ENCODE measurements at regions not wholly inside any gene's neighbourhood (a gene's known extent, or its start where the extent isn't known, plus 50 kb on each side); places are given as distances from the start of the nearest gene placed in this dataset.

DNA sequence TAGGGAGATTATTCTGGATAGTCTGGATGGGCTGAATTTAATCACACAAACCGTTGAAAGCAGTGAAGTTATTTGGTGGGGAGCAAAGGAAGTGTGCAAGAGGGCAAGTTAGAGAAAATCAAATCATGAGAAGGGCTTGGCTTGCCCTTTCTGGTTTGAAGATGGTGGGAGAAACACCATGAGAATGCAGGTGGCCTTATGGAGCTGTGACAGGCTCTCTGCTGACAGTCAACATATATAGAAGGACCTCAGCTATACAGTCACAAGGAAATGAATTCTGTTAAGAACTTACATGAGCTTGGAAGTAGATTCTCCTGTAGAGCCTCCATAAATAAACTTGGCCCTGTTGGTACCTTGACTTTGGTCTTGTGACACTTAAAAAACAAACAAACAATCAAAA lies 72.3 kb downstream of the GMNC start:
- FAIRE-seq (no peak), DNase-seq (ENCODE audit: insufficient read length, low spot score) (no peak)
- no peak for TF ChIP-seq POLR2A (IDR thresholded peaks at IDR 0.05; ENCODE audit: low read depth, low read length)

- FAIRE-seq (no peak), DNase-seq (ENCODE audit: insufficient read length, low spot score) (no peak)
- TF ChIP-seq POLR2A (IDR thresholded peaks at IDR 0.05; ENCODE audit: low read depth, low read length), result no peak
These were observed 75.6 kb downstream of the GMNC start for GRCh38 chr3:190786898-190787297.

DNA sequence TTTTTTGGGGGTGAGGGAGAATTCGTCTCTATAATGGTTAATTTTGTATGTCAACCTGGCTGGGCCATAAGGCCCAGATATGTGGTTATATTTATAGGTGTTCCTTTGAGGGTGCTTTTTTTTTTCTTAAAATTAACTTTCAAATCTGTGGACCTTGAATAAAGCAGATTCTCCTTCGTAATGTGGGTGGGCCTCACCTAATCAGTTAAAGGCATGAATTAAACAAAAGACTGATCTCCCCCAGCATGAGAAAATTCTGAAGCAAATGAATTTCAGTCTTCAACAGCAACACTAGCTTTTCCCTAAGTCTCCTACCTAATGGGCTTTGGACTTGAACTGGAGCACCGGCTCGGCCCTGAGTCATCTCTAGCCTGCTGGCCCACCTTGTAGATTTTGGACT lies 77.4 kb downstream of the GMNC start:
- DNase-seq (ENCODE audit: insufficient read length, low spot score), result no peak
- TF ChIP-seq POLR2A (IDR thresholded peaks at IDR 0.05; ENCODE audit: low read depth, low read length), result no peak
- no peak for FAIRE-seq

GRCh38 chr3:190780524-190780923 lies 82.0 kb downstream of the GMNC start:
- no peak for DNase-seq (ENCODE audit: insufficient read length, low spot score)
- FAIRE-seq, result peak; percentile 87
- TF ChIP-seq POLR2A (IDR thresholded peaks at IDR 0.05; ENCODE audit: low read depth, low read length), result no peak

GRCh38 chr3:190774633-190775032 lies 87.9 kb downstream of the GMNC start:
- no peak for DNase-seq (ENCODE audit: insufficient read length, low spot score)
- no peak for FAIRE-seq
- TF ChIP-seq POLR2A (IDR thresholded peaks at IDR 0.05; ENCODE audit: low read depth, low read length), result no peak

- FAIRE-seq (peak; percentile 57), DNase-seq (ENCODE audit: insufficient read length, low spot score) (no peak)
- TF ChIP-seq POLR2A (IDR thresholded peaks at IDR 0.05; ENCODE audit: low read depth, low read length), result no peak
These were observed 88.5 kb downstream of the GMNC start for GRCh38 chr3:190773948-190774347.

DNA sequence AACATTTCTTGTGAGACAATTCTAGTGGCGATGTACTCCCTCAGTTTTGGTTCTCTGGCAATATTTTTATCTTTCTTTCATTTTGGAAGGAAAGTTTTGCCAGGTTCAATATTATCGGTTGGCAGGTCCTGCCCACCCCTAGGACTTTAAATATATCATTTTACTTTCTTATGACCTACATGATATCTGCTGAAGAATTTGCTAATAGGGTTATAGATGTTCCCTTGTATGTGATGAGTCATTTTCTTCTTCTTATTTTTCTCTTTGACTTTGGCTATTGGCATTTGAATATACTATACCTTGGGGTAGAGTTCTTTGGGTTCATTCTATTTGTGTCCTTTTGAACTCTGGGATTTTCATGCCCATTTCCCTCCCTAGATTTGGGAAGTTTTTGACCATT lies 89.7 kb downstream of the GMNC start:
- FAIRE-seq, result no peak
- no peak for TF ChIP-seq POLR2A (IDR thresholded peaks at IDR 0.05; ENCODE audit: low read depth, low read length)

DNA sequence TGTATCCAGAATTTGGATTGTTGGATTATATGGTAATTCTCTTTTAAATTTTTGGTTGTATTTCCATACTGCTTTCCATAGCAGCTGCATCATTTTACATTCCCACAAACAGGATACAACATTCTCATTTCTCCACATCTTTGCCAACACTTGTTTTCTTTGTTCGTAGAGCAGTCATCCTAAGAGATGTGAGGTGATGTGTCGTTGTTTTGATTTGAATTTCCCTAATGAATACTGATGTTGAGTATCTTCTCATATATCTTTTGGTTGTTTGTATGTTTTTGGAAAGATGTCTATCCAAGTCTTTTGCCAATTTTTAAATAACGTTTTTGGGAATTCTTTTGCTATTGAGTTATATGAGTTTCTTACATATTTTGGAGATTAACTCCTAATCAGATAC lies 93.6 kb downstream of the GMNC start:
- no peak for TF ChIP-seq POLR2A (IDR thresholded peaks at IDR 0.05; ENCODE audit: low read depth, low read length)
- FAIRE-seq (no peak), DNase-seq (ENCODE audit: insufficient read length, low spot score) (no peak)

More for the DNA sequence above, 89.7 kb downstream of the GMNC start:
- DNase-seq (ENCODE audit: insufficient read length, low spot score), result no peak

- no peak for FAIRE-seq
- no peak for DNase-seq (ENCODE audit: insufficient read length, low spot score)
- no peak for TF ChIP-seq POLR2A (IDR thresholded peaks at IDR 0.05; ENCODE audit: low read depth, low read length)
These were observed 94.6 kb downstream of the GMNC start for GRCh38 chr3:190767851-190768250.

GRCh38 chr3:190764231-190765134 lies 98.0 kb downstream of the GMNC start:
- FAIRE-seq, result peak; percentile 20
- no peak for DNase-seq (ENCODE audit: insufficient read length, low spot score)
- no peak for TF ChIP-seq POLR2A (IDR thresholded peaks at IDR 0.05; ENCODE audit: low read depth, low read length)

DNA sequence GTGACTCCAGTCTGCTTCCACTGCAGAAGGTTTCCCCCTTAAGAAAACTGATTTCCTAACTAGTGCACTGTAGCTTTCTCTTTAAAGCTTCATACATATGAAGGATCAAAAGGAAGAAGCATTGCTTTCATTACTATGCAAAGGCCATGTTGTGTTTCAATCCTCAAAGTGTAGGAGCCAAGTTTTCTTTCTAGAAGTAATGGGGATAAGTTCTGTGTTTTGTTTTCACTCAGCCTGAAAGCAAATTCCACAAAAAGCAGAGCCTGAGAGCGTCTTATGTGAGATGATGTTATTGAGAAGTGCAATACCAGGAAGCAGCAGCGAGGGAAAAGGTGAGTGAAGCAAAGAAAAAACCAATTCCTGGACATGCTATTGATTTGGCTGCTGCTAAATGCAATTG lies 99.7 kb downstream of the GMNC start:
- no peak for DNase-seq (ENCODE audit: insufficient read length, low spot score)
- TF ChIP-seq POLR2A (IDR thresholded peaks at IDR 0.05; ENCODE audit: low read depth, low read length), result no peak
- FAIRE-seq, result no peak

- no peak for DNase-seq (ENCODE audit: insufficient read length, low spot score)
- TF ChIP-seq POLR2A (IDR thresholded peaks at IDR 0.05; ENCODE audit: low read depth, low read length), result no peak
These were observed 114.9 kb downstream of the GMNC start for GRCh38 chr3:190747571-190747970.

DNA sequence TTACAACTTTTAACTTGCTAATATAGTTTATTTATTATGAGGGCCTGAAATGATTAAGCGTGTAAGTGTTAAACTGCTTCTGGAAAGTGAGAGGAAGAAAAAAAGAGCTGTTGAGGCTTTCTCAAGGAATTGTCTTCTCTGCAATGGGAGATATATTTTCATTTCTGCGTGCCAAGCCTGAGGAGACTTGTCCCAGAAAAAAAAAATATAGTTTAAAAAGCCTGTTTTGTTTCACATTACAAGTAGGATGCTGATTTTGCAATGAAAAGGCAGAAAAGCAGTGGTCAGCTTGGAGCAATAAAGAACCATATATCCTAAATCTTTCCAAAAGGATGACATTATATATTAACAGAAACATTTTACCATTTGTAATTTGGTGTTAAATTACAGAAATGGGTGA lies 115.5 kb downstream of the GMNC start:
- no peak for TF ChIP-seq POLR2A (IDR thresholded peaks at IDR 0.05; ENCODE audit: low read depth, low read length)
- no peak for DNase-seq (ENCODE audit: insufficient read length, low spot score)
- no peak for FAIRE-seq

More at GRCh38 chr3:190747571-190747970, 114.9 kb downstream of the GMNC start:
- no peak for FAIRE-seq

GRCh38 chr3:190746531-190746930 lies 116.0 kb downstream of the GMNC start:
- DNase-seq (ENCODE audit: insufficient read length, low spot score) (no peak), FAIRE-seq (peak; percentile 48)
- TF ChIP-seq POLR2A (IDR thresholded peaks at IDR 0.05; ENCODE audit: low read depth, low read length), result no peak

DNA sequence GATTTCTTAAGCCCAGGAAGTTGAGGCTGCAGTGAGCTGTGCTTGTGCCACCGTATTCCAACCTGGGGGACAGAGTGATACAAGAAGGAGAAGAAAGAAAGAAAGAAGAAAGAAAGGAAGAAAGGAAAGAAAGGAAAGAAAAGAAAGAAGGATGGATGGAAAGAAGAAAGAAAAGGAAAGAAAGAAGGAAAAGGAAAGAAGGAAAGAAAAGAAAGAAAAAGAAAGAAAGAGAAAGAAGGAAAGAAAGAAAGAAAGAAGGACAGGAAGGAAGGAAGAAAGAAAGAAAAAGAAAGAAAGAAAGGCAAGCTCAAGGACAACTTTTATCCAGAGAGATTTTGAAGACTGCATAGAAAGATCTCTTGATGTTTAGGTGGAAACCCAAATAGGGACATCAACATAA lies 120.7 kb downstream of the GMNC start:
- DNase-seq (ENCODE audit: insufficient read length, low spot score), result no peak
- no peak for TF ChIP-seq POLR2A (IDR thresholded peaks at IDR 0.05; ENCODE audit: low read depth, low read length)
- FAIRE-seq, result no peak
